Mammary epithelial cell (primary cell): ENCODE measurements at regions not wholly inside any gene's neighbourhood (a gene's known extent, or its start where the extent isn't known, plus 50 kb on each side); places are given as distances from the start of the nearest gene placed in this dataset.

ENCODE experiments used
- CTCF ChIP-seq, 2 donors: IDR thresholded peaks in 1 of 2; conservative IDR thresholded peaks in 1 of 2; 2 replicates each; pipeline ENCODE4 v1.5.1; 2011 to 2012; ENCODE audit warnings: inconsistent platforms in 2 of 2, low read length in 2 of 2, mild to moderate bottlenecking in 2 of 2, control low read depth in 1 of 2, low read depth in 1 of 2; ENCODE audit not compliant: insufficient read depth in 1 of 2; ENCODE audit errors: extremely low read depth in 1 of 2
- EZH2 ChIP-seq: IDR thresholded peaks from 2 replicates; pipeline ENCODE4 v1.6.1; 2012; ENCODE audit warnings: low read length, inconsistent platforms, borderline replicate concordance

GRCh38 chr7:121560267-121560990, 164.3 kb upstream of the FAM3C start:
- TF ChIP-seq CTCF (conservative IDR thresholded peaks at IDR 0.05 in 1 of 2, IDR thresholded peaks at IDR 0.05 in 1 of 2; ENCODE audit: extremely low read depth in 1 of 2, insufficient read depth in 1 of 2, low read depth in 1 of 2, low read length in 2 of 2) (no peak), EZH2 (no peak)
